ENCODE measurements at regions not wholly inside any gene's neighbourhood (a gene's known extent, or its start where the extent isn't known, plus 50 kb on each side); places are given as distances from the start of the nearest gene placed in this dataset.

GRCh38 chr6:220312-220711 is 72.0 kb upstream of the DUSP22 start:
- TF ChIP-seq USF1 (CRISPR knock-in tag; IDR thresholded peaks at IDR 0.05) (no peak), FOXP1 (CRISPR knock-in tag; IDR thresholded peaks at IDR 0.05; ENCODE audit: borderline replicate concordance) (no peak), KAT7 (CRISPR knock-in tag; IDR thresholded peaks at IDR 0.05; ENCODE audit: borderline replicate concordance) (no peak), ATF3 (CRISPR knock-in tag; conservative IDR thresholded peaks at IDR 0.05) (no peak), ZNF121 (CRISPR knock-in tag; IDR thresholded peaks at IDR 0.05) (no peak), ZNF396 (CRISPR knock-in tag; IDR thresholded peaks at IDR 0.05; ENCODE audit: borderline replicate concordance) (no peak), FOXK1 (CRISPR knock-in tag; IDR thresholded peaks at IDR 0.05) (no peak), ZBTB43 (CRISPR knock-in tag; IDR thresholded peaks at IDR 0.05) (no peak), RELA (CRISPR knock-in tag; IDR thresholded peaks at IDR 0.05; ENCODE audit: borderline replicate concordance) (no peak), TP53 (CRISPR knock-in tag; IDR thresholded peaks at IDR 0.05) (no peak), ZNF263 (CRISPR knock-in tag; IDR thresholded peaks at IDR 0.05; ENCODE audit: low read depth) (no peak), MYBL2 (CRISPR knock-in tag; IDR thresholded peaks at IDR 0.05) (no peak), ZNF281 (CRISPR knock-in tag; IDR thresholded peaks at IDR 0.05) (no peak), HMGXB4 (CRISPR knock-in tag; IDR thresholded peaks at IDR 0.05) (no peak), CDX4 (CRISPR knock-in tag; IDR thresholded peaks at IDR 0.05; ENCODE audit: borderline replicate concordance) (no peak)
- H3K27me3 Mint-ChIP-seq (ENCODE audit: low read depth), result no peaks in the 10 kb centered on the region
- H3K9me3 Mint-ChIP-seq, result no peaks in the 10 kb centered on the region
- no peak overlapping the region for H3K27ac Mint-ChIP-seq
- peaks cover 27% of the 10 kb centered on the region for H3K4me1 Mint-ChIP-seq
- ATAC-seq (no peak), DNase-seq (ENCODE audit: low spot score) (no peak)
- POLR2A ChIA-PET, result no interaction called here
- H3K36me3 Mint-ChIP-seq, result no peaks in the 10 kb centered on the region
- CTCF ChIA-PET, result interaction anchor here (1.0 to 1.7 kb wide), 3 partner anchors 19 to 58 kb away, joined by 3 to 4 read pairs (median 3); no protein-coding TSS in a partner anchor
- no peak overlapping the region for H3K4me3 Mint-ChIP-seq

GRCh38 chr6:220721-221475 is 71.4 kb upstream of the DUSP22 start:
- DNase-seq (ENCODE audit: low spot score) (no peak), ATAC-seq (no peak)
- H3K4me1 Mint-ChIP-seq, result peaks cover 27% of the 10 kb centered on the region
- no peak overlapping the region for H3K4me3 Mint-ChIP-seq
- H3K27ac Mint-ChIP-seq, result no peak overlapping the region
- no peaks in the 10 kb centered on the region for H3K36me3 Mint-ChIP-seq
- H3K9me3 Mint-ChIP-seq, result no peaks in the 10 kb centered on the region
- POLR2A ChIA-PET, result no interaction called here
- H3K27me3 Mint-ChIP-seq (ENCODE audit: low read depth), result no peaks in the 10 kb centered on the region
- CTCF ChIA-PET, result interaction anchor here (1.0 to 1.7 kb wide), 4 partner anchors 19 to 58 kb away, joined by 3 to 4 read pairs (median 4); no protein-coding TSS in a partner anchor
- TF ChIP-seq ZNF232 (CRISPR knock-in tag; IDR thresholded peaks at IDR 0.05) (no peak), NR1H2 (CRISPR knock-in tag; IDR thresholded peaks at IDR 0.05) (no peak), CDX4 (CRISPR knock-in tag; IDR thresholded peaks at IDR 0.05; ENCODE audit: borderline replicate concordance) (no peak), ZMAT4 (CRISPR knock-in tag; IDR thresholded peaks at IDR 0.05) (no peak), CREM (CRISPR knock-in tag; IDR thresholded peaks at IDR 0.05) (no peak), TP53 (CRISPR knock-in tag; IDR thresholded peaks at IDR 0.05) (no peak), JAZF1 (CRISPR knock-in tag; IDR thresholded peaks at IDR 0.05) (no peak), ZNF219 (CRISPR knock-in tag; IDR thresholded peaks at IDR 0.05; ENCODE audit: borderline replicate concordance) (no peak), SP1 (CRISPR knock-in tag; conservative IDR thresholded peaks at IDR 0.05) (no peak)
